ENCODE measurements at regions not wholly inside any gene's neighbourhood (a gene's known extent, or its start where the extent isn't known, plus 50 kb on each side); places are given as distances from the start of the nearest gene placed in this dataset.

GRCh38 chr10:130404476-130405055, 268.4 kb downstream of the GLRX3 start:
- intact Hi-C loops (cut with micrococcal nuclease): no loop called here
- Mint-ChIP-seq H3K36me3 (ENCODE audit: low read depth) (no peaks in the 10 kb centered on the region), H3K27ac (no peak overlapping the region), H3K4me3 (no peak overlapping the region), H3K4me1 (ENCODE audit: low read depth) (no peaks in the 10 kb centered on the region), H3K27me3 (ENCODE audit: low read depth) (peaks cover 11% of the 10 kb centered on the region), H3K9me3 (no peaks in the 10 kb centered on the region)
- CTCF ChIA-PET: no interaction called here
- DNase-seq: no peak

- no peaks in the 10 kb centered on the region for H3K4me1 Mint-ChIP-seq (ENCODE audit: low read depth)
- peaks cover 11% of the 10 kb centered on the region for H3K27me3 Mint-ChIP-seq (ENCODE audit: low read depth)
- CTCF ChIA-PET: no interaction called here
- no peak for DNase-seq
- intact Hi-C loops (cut with micrococcal nuclease): no loop called here
- no peak overlapping the region for H3K4me3 Mint-ChIP-seq
- no peaks in the 10 kb centered on the region for H3K9me3 Mint-ChIP-seq
- no peak overlapping the region for H3K27ac Mint-ChIP-seq
- H3K36me3 Mint-ChIP-seq (ENCODE audit: low read depth): no peaks in the 10 kb centered on the region
Measured at GRCh38 chr10:130407052-130407451, 270.9 kb downstream of the GLRX3 start.

- H3K36me3 Mint-ChIP-seq (ENCODE audit: low read depth): no peaks in the 10 kb centered on the region
- no peaks in the 10 kb centered on the region for H3K9me3 Mint-ChIP-seq
- no peak overlapping the region for H3K27ac Mint-ChIP-seq
- H3K4me3 Mint-ChIP-seq: no peak overlapping the region
- H3K27me3 Mint-ChIP-seq (ENCODE audit: low read depth): peaks cover 7% of the 10 kb centered on the region
- CTCF ChIA-PET: no interaction called here
- no peak for DNase-seq
- H3K4me1 Mint-ChIP-seq (ENCODE audit: low read depth): no peaks in the 10 kb centered on the region
- intact Hi-C loops (cut with micrococcal nuclease): no loop called here
Measured at GRCh38 chr10:130409331-130409730, 273.1 kb downstream of the GLRX3 start.

DNA sequence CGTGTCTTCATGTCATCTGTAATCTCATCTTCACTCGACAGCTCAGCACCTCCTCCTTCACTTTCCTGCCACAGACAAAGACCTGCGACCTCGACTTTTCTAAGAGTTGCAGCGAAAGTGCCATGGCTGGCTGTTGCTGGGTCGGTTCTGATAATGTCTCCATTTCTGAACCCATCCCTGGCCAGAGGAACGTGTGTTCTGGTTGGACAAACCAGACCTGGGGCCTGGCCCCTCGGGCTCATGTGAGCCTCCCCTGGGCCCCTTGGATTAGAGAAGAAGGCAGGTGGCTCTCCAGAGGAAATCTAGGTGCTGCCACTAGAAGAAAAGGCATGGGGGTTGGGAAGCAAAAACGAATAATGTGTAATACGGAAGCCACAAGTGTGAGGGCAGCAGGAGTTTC, 273.7 kb downstream of the GLRX3 start:
- Mint-ChIP-seq H3K4me3 (no peak overlapping the region), H3K27ac (no peak overlapping the region), H3K4me1 (ENCODE audit: low read depth) (no peaks in the 10 kb centered on the region), H3K27me3 (ENCODE audit: low read depth) (peaks cover 7% of the 10 kb centered on the region), H3K9me3 (no peaks in the 10 kb centered on the region), H3K36me3 (ENCODE audit: low read depth) (no peaks in the 10 kb centered on the region)
- CTCF ChIA-PET: no interaction called here
- intact Hi-C loops (cut with micrococcal nuclease): no loop called here
- DNase-seq: no peak

- intact Hi-C loops (cut with micrococcal nuclease): no loop called here
Measured at GRCh38 chr10:130411496-130412085, 275.4 kb downstream of the GLRX3 start.

DNA sequence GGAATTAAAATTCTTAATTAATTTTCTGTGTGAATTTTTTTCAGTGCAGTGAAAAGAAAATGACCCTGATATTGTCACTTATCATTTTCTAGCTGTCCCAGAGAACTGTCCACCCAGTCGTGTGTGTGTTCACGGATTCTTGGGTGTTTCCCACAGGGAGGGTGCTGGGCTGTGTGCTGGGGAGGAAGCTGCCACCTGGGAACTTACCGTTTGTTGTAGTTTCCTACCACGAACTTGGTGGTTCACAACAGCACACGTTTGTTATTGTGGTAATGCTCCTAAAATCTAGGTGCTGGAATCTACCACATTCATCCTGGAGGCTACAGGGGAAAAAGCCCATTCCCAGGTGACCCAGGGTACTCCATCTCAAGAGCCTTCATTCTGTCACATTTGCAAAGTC, 276.1 kb downstream of the GLRX3 start:
- DNase-seq: no peak
- H3K27ac Mint-ChIP-seq: no peak overlapping the region
- H3K4me1 Mint-ChIP-seq (ENCODE audit: low read depth): no peaks in the 10 kb centered on the region
- no peak overlapping the region for H3K4me3 Mint-ChIP-seq
- CTCF ChIA-PET: interaction anchor here (0.6 kb wide), 1 partner anchor 110 kb away, joined by 4 read pairs; no protein-coding TSS in a partner anchor
- no peaks in the 10 kb centered on the region for H3K9me3 Mint-ChIP-seq
- no peaks in the 10 kb centered on the region for H3K36me3 Mint-ChIP-seq (ENCODE audit: low read depth)
- peaks cover 6% of the 10 kb centered on the region for H3K27me3 Mint-ChIP-seq (ENCODE audit: low read depth)
- intact Hi-C loops (cut with micrococcal nuclease): no loop called here

More at GRCh38 chr10:130411496-130412085, 275.4 kb downstream of the GLRX3 start:
- Mint-ChIP-seq H3K36me3 (ENCODE audit: low read depth) (no peaks in the 10 kb centered on the region), H3K9me3 (no peaks in the 10 kb centered on the region), H3K4me1 (ENCODE audit: low read depth) (no peaks in the 10 kb centered on the region), H3K27ac (no peak overlapping the region), H3K27me3 (ENCODE audit: low read depth) (peaks cover 6% of the 10 kb centered on the region), H3K4me3 (no peak overlapping the region)
- CTCF ChIA-PET: interaction anchor here (0.6 kb wide), 1 partner anchor 109 kb away, joined by 4 read pairs; no protein-coding TSS in a partner anchor
- DNase-seq: no peak

GRCh38 chr10:130416334-130417150, 280.4 kb downstream of the GLRX3 start:
- Mint-ChIP-seq H3K27me3 (ENCODE audit: low read depth) (peaks cover 17% of the 10 kb centered on the region), H3K9me3 (no peaks in the 10 kb centered on the region), H3K4me1 (ENCODE audit: low read depth) (no peaks in the 10 kb centered on the region), H3K4me3 (no peak overlapping the region), H3K36me3 (ENCODE audit: low read depth) (no peaks in the 10 kb centered on the region), H3K27ac (no peak overlapping the region)
- no peak for DNase-seq
- CTCF ChIA-PET: no interaction called here
- intact Hi-C loops (cut with micrococcal nuclease): no loop called here

GRCh38 chr10:130418731-130419130, 282.5 kb downstream of the GLRX3 start:
- Mint-ChIP-seq H3K27ac (no peak overlapping the region), H3K4me3 (no peak overlapping the region), H3K4me1 (ENCODE audit: low read depth) (no peaks in the 10 kb centered on the region), H3K36me3 (ENCODE audit: low read depth) (no peaks in the 10 kb centered on the region), H3K27me3 (ENCODE audit: low read depth) (peaks cover 17% of the 10 kb centered on the region), H3K9me3 (no peaks in the 10 kb centered on the region)
- CTCF ChIA-PET: no interaction called here
- intact Hi-C loops (cut with micrococcal nuclease): no loop called here
- no peak for DNase-seq

- Mint-ChIP-seq H3K4me1 (ENCODE audit: low read depth) (no peaks in the 10 kb centered on the region), H3K9me3 (no peaks in the 10 kb centered on the region), H3K27ac (no peak overlapping the region), H3K4me3 (no peak overlapping the region), H3K27me3 (ENCODE audit: low read depth) (peaks cover 10% of the 10 kb centered on the region), H3K36me3 (ENCODE audit: low read depth) (no peaks in the 10 kb centered on the region)
- CTCF ChIA-PET: no interaction called here
- intact Hi-C loops (cut with micrococcal nuclease): no loop called here
- no peak for DNase-seq
Measured at GRCh38 chr10:130421909-130422308, 285.7 kb downstream of the GLRX3 start.

- no peak for DNase-seq
- no peaks in the 10 kb centered on the region for H3K36me3 Mint-ChIP-seq (ENCODE audit: low read depth)
- no peak overlapping the region for H3K27ac Mint-ChIP-seq
- intact Hi-C loops (cut with micrococcal nuclease): no loop called here
- H3K9me3 Mint-ChIP-seq: no peaks in the 10 kb centered on the region
- H3K4me3 Mint-ChIP-seq: no peak overlapping the region
- H3K27me3 Mint-ChIP-seq (ENCODE audit: low read depth): peaks cover 10% of the 10 kb centered on the region
- CTCF ChIA-PET: no interaction called here
- no peaks in the 10 kb centered on the region for H3K4me1 Mint-ChIP-seq (ENCODE audit: low read depth)
Measured at GRCh38 chr10:130422366-130423324, 286.5 kb downstream of the GLRX3 start.

DNA sequence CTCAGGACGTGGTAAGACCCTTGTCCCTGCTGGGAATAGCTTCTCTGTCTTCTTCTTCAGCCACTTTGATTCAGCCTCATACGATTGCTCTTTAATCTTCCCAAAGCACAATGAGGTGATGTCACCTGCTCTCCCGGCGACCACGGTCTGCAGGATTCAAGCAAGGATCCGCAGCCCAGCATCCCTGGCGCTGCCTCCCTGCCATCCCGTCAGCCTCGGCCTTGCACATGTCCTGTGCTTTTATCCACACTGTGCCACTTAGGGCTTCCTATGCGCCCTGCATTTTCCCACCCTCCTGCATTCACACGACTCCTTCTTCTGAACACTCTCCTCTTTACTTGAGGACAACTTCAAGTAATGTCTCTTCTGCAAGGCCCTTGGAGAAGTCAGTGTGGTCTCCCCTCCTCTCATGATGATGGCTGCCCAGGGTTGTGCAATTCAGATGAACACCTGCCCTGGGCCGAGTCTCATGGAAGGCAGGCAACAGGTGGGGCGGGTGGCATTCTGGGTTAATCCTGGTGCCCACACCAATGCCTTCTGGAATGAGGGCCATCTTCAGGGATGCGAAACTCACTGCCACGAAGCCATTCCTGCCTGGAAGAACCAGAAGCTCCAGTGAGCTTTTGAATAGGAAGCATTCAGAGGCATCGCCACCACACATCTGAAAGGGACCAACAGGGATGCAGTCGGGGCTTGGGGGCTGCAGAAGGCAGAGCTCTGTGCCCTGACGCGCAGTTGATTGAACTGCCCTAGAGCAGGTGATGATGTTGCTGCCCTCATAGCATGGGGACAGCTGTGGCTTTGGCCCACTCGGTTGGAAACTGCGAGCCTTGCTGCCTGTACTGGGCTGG, 287.5 kb downstream of the GLRX3 start:
- Mint-ChIP-seq H3K4me3 (no peak overlapping the region), H3K27me3 (ENCODE audit: low read depth) (peaks cover 7% of the 10 kb centered on the region), H3K27ac (no peak overlapping the region), H3K4me1 (ENCODE audit: low read depth) (no peaks in the 10 kb centered on the region), H3K36me3 (ENCODE audit: low read depth) (no peaks in the 10 kb centered on the region), H3K9me3 (no peaks in the 10 kb centered on the region)
- CTCF ChIA-PET: no interaction called here
- no peak for DNase-seq
- intact Hi-C loops (cut with micrococcal nuclease): no loop called here
